GM19452 (cell line): ENCODE measurements at regions not wholly inside any gene's neighbourhood (a gene's known extent, or its start where the extent isn't known, plus 50 kb on each side); places are given as distances from the start of the nearest gene placed in this dataset.
"Not testable (repeated sequence)": the region's sequence is repeated elsewhere in the genome, so short reads cannot be mapped to it uniquely, and the experiment has no call there.

Source experiments
- ATAC-seq: cut with Tn5 transposase; IDR thresholded peaks from one replicate; pipeline ENCODE4 v1.9.1; 2021; ENCODE audit not compliant: unreplicated experiment

DNA sequence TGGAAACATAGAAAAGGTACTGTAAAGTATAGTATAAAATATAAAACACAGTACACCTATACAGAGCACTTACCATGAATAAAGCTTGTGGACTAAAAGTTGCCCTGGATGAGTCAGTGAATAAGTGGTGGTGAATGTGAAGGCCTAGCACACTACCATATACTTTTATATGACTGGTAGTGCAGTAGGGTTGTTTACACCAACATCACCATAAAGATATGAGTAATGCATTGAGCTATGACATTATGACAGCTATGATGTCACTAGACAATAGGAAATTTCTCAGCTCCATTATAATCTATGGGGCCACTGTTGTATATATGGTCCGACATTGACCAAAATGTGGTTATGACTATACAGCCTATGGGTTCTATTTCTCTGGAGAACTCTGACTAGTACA lies 291.8 kb upstream of the ACTBL2 start:
- ATAC-seq = no peak

- no peak for ATAC-seq
Observed at GRCh38 chr5:57772512-57772911, 289.9 kb upstream of the ACTBL2 start.

- ATAC-seq = no peak
Observed at GRCh38 chr5:57770039-57770438, 287.4 kb upstream of the ACTBL2 start.

DNA sequence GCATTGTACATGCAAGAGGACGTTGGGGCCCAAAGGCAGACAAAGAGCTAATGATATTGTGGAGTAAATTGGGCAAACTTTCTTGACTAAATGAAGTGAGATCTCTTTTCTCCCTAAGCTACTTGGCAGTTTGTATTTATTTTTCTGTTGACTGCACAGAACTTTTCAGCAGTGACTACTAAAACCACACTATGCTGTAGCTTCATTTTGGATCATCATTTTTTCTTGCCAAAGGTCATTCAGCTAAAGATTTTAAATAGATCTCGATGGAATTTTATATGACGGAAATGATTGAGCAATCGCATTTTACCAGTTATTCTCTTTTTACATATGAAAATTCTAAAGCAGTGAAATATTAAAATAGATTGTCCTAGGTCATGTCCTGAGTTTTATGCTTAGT lies 286.1 kb upstream of the ACTBL2 start:
- ATAC-seq = no peak

DNA sequence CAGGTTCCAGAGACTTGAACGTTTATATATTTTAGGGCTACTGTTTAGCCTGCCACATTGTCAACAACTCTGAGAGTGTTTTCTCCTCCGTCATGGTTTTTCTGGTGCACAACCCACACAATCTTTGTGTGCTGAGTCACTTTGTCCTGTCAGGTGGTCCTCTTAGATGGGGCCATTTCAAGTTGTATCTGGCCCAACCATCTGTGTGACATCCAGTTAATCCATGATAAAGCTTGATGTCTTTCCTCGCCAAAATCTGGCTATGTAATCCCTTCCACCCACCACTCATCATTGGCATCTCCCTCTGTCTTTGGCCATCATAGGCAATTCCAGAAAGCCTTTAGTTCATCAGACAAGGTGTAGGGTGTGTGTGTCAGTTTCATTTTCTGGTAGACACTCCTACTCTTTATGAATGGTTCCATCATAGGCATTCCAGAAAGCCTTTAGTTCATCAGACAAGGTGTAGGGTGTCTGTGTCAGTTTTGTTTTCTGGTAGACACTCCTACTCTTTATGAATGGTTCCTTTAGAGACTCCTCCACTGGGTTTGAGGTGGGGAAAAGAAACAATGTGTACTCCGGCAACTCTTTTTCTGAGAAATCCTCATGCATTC lies 282.0 kb upstream of the ACTBL2 start:
- no peak for ATAC-seq

GRCh38 chr5:57761513-57761912 lies 278.9 kb upstream of the ACTBL2 start:
- ATAC-seq = no peak

GRCh38 chr5:57754616-57755015 lies 272.0 kb upstream of the ACTBL2 start:
- ATAC-seq = no peak

DNA sequence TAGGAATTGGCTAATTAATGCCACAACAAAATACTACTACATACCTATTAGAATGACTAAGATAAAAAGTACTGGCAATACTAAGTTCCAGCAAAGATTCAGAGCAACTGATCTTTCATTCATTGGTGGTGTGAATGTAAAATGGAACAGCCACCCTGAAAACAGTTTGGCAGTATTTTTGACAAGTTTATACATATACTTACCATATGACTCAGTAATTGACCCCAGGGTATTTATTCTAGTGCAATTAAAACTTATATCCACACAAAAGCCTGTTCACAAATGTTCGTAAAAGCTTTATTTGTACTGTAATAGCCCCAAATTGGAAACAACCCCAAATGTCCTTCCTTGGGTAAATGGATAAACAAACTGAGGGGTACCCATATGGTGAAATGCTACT lies 270.8 kb upstream of the ACTBL2 start:
- no peak for ATAC-seq

DNA sequence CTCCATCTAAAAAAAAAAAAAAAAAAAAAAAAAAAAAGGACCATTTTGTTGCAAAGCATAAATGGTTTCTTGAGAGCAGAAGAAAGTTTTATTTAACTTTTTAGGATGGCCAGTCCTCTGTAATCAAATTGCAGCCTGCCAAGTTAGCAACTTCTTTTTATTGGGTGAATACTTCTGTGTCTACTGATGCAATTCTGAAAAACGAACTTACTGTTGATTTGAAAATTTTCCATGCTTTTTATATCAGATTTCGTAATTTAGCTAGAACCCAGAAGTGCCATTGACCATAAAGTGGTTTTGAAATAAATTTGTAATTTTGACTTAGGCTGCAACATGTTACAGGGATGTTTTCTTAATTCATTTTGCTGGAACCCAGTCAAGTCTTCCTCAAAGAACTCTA lies 269.1 kb upstream of the ACTBL2 start:
- no peak for ATAC-seq

- no peak for ATAC-seq
Observed at GRCh38 chr5:57750891-57751290, 268.3 kb upstream of the ACTBL2 start.

DNA sequence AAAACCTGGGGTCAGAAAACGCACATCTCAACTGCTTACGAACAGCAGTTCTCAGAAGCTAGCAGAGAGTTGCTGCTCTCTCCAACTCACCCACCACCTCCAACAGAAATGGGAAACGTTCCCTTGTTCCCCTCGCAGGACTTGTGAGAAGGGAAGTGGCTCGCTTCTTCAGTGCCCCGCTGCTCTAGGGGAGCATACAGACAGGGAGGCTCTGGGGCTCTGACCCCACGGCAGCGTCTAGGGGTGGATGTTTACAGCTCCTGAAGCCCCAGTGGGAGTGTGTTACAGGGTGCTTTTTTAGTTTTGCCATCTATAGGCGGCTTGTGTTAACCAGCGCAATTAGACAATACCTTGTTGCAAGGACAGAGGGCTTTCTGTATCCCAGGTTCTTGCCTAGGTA lies 267.7 kb upstream of the ACTBL2 start:
- no peak for ATAC-seq

DNA sequence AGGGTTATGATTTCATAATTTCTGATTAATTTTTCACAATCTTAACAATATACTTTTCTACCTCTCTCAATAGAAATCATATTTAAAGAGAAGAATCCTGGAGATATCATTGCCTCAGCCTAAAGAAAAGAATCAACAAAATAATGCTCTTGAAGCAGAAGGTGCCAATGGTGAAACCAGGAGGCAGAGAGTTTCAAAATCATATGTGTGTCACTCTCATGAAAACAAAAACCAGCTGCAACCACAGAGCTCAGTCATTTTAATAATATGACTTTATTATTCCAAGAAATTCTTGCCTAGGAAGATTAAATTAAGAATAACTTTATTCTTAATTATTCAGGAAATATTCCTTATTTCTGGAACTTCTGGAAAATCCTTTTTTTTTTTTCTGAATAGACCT lies 266.8 kb upstream of the ACTBL2 start:
- ATAC-seq = no peak

- ATAC-seq = no peak
Observed at GRCh38 chr5:57745700-57746651, 263.4 kb upstream of the ACTBL2 start.

GRCh38 chr5:57745029-57745428 lies 262.4 kb upstream of the ACTBL2 start:
- ATAC-seq = no peak

DNA sequence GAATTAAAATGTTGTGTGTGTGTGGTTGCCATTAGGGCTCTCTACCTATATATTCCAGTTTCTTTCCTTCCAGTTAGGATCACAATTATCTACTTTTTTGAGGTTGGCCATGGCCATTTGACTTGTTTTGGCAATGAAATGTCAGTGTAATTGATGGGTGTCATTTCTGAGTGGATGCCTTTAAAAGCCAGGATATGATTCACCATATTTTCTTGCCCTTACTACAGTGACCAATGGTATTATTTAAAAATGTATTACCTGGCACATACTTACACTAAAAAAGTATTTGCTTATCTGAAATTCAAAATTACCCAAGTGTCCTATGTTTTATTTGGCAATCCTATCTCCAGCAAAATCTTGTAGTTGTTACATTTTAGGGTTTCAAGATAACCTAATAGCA lies 258.7 kb upstream of the ACTBL2 start:
- no peak for ATAC-seq

- ATAC-seq = no peak
Observed at GRCh38 chr5:57738787-57739186, 256.2 kb upstream of the ACTBL2 start.

DNA sequence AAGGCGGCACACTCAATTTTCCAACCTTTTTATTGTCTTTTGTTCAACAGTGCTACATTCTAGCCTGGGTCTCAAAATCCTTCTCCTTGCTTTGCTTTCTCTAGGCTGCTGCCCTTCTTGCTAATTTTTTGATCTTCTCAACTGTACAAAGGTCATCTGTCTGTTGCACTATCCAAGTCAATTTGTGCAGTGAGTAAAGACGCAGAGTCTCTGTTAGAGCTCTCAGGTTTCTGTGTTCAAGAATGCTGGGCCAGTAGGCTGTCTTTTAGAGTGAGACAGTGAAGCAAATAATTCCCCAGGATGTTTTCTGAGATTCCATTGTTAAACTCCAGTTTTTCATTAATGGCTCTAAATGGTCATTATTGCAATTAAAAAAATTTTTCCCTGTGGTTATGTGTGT lies 255.7 kb upstream of the ACTBL2 start:
- ATAC-seq = no peak

- ATAC-seq = no peak
Observed at GRCh38 chr5:57736716-57737115, 254.1 kb upstream of the ACTBL2 start.

DNA sequence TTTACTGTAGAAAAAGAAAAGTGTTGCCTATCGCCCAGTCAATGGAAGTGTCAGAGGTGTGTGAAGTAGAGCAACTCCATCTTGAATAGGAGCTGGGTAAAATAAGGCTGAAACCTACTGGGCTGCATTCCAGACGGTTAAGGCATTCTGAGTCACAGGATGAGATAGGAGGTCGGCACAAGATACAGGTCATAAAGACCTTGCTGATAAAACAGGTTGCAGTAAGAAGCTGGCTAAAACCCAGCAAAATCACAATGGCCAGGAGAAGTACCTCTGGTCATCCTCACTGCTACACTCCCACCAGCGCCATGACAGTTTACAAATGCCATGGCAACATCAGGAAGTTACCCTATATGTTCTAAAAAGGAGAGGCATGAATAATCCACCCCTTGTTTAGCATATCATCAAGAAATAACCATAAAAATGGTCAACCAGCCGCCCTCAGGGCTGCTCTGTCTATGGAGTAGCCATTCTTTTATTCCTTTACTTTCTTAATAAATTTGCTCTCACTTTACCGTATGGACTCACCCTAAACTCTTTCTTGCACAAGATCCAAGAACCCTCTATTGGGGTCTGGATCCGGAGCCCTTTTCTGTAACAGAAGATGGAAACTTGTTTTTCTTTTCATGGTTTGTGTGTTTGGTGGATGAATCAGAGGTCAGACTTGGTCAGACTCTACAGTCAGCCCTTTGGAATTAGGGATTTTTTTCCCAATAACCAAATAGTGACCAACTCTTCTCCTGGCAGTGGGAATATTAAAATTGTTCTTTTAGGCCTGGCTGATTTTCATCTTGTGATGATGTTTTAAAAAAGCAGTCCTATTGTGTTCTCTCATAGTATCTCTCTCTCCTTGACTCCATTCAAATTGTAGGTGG lies 252.9 kb upstream of the ACTBL2 start:
- not testable (repeated sequence) for ATAC-seq

- ATAC-seq = no peak
Observed at GRCh38 chr5:57734296-57734695, 251.7 kb upstream of the ACTBL2 start.

GRCh38 chr5:57727591-57727990 lies 245.0 kb upstream of the ACTBL2 start:
- ATAC-seq = no peak
